ENCODE measurements at regions not wholly inside any gene's neighbourhood (a gene's known extent, or its start where the extent isn't known, plus 50 kb on each side); places are given as distances from the start of the nearest gene placed in this dataset.

DNA sequence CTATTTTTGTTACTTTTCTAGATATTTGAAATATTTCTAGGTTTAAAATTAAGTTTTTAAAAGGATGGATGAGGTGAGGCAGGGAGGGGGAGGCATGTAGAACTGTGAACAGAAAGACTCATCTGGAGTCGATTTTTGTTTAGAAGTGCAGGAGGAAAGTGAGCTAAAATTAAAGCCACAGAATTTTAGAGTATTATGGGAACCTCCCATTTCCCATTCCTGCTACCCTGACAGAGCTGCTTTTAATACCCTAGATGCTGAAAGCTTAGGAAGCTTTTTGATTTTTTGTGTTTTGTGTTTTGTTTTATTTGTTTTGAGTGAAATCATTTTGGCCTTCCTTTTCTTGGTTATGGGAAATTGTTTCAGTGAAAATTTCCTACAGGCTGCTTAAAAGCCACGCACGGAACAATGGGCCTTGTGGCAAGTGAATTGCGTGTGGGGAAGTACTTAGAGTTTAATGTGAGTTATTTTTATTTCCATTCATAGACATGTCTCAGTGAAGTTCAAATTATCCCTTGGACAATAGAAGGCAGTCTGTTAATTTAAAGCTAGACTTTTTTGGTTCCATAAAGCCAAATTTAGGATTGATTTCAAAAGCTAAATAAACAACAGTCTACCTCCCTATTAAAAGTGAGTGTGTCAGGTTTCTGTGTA, 102.0 kb upstream of the HDAC9 start:
- H3K4me3 ChIP-seq (ENCODE audit: low read depth, low read length): no peak overlapping the region
- TF ChIP-seq CTCF (conservative IDR thresholded peaks at IDR 0.05; ENCODE audit: low read depth, low read length): no peak
- DNase-seq (ENCODE audit: low read depth): no peak

DNA sequence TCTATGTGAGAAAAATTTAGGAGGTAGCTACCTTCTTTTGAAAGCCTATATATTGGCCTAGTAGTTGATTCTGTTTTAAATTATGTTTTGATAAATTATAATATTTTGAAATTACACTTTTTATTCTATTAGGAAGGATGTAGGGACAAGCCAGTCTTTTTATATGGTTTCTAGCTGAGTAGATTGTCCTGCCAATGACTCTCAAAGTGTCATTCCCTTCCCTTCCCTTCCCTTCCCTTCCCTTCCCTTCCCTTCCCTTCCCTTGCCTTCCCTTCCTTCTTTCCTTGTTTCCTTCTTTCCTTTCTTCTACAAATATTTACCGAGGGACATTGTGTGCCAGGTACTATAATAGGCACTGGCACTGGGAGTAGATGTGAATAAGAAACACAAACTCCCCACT, 99.7 kb upstream of the HDAC9 start:
- H3K4me3 ChIP-seq (ENCODE audit: low read depth, low read length): no peak overlapping the region
- no peak for TF ChIP-seq CTCF (conservative IDR thresholded peaks at IDR 0.05; ENCODE audit: low read depth, low read length)
- DNase-seq (ENCODE audit: low read depth): no peak

DNA sequence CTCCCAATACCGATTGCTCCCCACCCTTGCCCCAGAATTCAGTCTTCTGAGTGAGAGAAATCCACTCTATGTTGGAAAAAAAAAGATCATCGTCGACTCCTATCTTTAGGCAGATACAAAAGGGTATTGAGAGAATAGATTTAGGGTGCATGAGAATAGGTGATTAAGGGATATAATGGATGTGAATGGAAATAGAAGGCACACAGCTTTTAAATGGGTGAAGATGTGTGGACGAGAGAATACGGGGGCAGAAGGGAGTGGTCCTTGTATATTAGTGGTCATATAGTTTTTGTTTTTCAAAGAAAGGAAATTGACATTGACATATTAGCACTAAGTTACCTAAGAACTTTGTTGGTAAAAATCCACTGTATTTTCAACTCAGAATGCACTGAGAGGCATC, 98.6 kb upstream of the HDAC9 start:
- DNase-seq (ENCODE audit: low read depth): no peak
- TF ChIP-seq CTCF (conservative IDR thresholded peaks at IDR 0.05; ENCODE audit: low read depth, low read length): no peak
- no peak overlapping the region for H3K4me3 ChIP-seq (ENCODE audit: low read depth, low read length)

GRCh38 chr7:18399436-18400235, 95.9 kb upstream of the HDAC9 start:
- DNase-seq (ENCODE audit: low read depth): peak; percentile 38
- H3K4me3 ChIP-seq (ENCODE audit: low read depth, low read length): no peak overlapping the region
- no peak for TF ChIP-seq CTCF (conservative IDR thresholded peaks at IDR 0.05; ENCODE audit: low read depth, low read length)

DNA sequence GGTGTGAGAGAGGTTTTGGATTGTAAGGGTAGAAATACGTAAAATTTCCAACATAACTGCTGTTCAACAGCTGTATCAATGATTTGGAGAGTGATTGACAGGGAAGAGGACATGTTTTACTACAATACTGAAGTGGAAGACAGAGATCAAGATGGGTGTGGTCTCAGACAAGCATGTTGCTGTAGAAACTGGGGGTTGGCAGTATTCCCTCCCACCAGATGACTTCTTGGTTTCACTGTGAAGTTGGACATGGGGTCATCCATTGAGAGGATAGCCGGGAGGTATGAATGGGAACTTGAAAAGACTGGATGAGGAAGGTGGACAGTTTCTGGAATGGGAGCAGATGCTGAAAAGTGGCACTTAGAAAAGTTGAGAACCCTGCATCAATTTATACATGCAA, 95.3 kb upstream of the HDAC9 start:
- no peak overlapping the region for H3K4me3 ChIP-seq (ENCODE audit: low read depth, low read length)
- DNase-seq (ENCODE audit: low read depth): no peak
- no peak for TF ChIP-seq CTCF (conservative IDR thresholded peaks at IDR 0.05; ENCODE audit: low read depth, low read length)

GRCh38 chr7:18400726-18401125, 94.8 kb upstream of the HDAC9 start:
- no peak for DNase-seq (ENCODE audit: low read depth)
- H3K4me3 ChIP-seq (ENCODE audit: low read depth, low read length): no peak overlapping the region
- no peak for TF ChIP-seq CTCF (conservative IDR thresholded peaks at IDR 0.05; ENCODE audit: low read depth, low read length)

DNA sequence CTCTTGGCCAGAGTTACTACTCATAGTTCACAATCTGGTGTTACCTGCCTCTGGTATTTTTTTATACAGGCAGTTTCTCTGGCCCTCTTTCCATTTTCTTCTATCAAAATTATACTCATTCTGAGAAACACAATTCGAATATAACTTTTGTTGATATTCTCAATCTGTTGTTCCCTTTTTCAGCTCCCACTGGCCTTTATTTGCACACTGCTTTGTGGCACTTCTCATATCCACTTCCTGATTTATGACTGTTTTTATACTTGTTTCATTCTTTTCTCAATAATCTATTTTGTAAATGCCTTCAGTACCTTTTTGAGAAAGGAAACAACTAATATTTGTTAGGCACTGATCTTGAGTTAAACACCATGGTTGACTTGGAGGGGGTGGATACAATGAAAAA, 93.8 kb upstream of the HDAC9 start:
- DNase-seq (ENCODE audit: low read depth): no peak
- TF ChIP-seq CTCF (conservative IDR thresholded peaks at IDR 0.05; ENCODE audit: low read depth, low read length): no peak
- H3K4me3 ChIP-seq (ENCODE audit: low read depth, low read length): no peak overlapping the region
